Right renal pelvis (tissue), 4 donors: ENCODE measurements at regions not wholly inside any gene's neighbourhood (a gene's known extent, or its start where the extent isn't known, plus 50 kb on each side); places are given as distances from the start of the nearest gene placed in this dataset.

Experiments used
- DNase-seq, 4 donors: peaks; one replicate each; pipeline ENCODE4 v3.0.0-alpha.2; 2013; ENCODE audit warnings: low read depth in 4 of 4, low spot score in 3 of 4, missing footprints in 1 of 4

DNA sequence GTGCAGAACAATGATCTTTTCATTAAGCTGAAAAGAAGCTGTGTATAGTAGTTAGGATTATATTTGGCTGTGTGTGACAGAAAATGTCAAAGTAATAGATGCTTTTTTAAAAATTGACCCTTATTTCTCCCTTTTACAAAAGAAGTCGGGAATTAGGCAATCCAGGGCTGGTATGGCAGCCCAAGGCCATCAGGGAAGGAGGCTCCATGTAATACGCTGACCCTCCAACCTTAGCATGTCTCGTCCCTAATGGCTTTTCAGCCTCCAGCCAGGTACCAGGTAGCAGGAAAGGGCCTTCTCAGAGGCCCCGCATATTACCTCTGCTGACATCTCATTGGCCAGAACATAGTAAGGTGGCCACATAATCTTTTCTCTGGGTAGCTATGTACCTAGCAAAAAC is 79.7 kb downstream of the VCPKMT start:
- no peak for DNase-seq

DNA sequence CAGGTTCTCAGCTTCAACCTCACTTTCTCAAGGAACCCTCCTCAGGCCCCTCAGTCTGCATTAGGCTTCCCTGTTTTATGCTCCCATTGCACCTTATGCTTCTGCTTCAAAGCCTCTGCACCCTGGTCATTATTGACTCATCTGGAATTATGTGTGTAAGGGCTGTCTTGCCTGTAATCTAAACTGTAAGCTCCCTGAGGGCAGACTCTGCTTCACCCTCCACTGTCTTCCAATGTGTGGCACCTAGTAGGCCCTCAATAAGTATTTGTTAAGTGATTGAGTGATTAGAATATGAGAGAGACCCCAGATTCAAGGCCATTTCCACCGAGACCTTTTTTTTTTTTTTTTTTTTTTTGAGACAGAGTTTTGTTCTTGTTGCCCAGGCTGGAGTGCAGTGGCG is 79.1 kb downstream of the VCPKMT start:
- DNase-seq = no peak

DNA sequence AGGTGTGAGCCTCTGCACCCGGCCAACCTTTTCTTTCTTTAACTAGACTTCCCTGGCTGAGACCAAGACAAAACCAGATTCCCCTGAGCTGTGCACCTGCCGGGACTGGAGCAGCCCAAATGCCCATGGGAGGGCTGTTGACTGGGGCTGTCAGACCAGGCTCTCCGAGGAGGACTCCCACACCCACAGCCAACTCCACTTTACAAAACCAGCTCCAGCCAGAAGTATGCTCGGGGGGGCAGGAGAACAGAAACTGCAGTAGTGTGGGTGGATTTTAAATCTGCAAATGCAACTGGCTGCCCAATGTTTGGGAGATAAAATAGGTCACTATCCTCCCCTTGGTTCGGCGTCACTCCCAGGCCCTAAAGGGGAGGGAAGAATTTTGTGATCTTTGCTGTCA is 78.5 kb downstream of the VCPKMT start:
- no peak for DNase-seq

DNA sequence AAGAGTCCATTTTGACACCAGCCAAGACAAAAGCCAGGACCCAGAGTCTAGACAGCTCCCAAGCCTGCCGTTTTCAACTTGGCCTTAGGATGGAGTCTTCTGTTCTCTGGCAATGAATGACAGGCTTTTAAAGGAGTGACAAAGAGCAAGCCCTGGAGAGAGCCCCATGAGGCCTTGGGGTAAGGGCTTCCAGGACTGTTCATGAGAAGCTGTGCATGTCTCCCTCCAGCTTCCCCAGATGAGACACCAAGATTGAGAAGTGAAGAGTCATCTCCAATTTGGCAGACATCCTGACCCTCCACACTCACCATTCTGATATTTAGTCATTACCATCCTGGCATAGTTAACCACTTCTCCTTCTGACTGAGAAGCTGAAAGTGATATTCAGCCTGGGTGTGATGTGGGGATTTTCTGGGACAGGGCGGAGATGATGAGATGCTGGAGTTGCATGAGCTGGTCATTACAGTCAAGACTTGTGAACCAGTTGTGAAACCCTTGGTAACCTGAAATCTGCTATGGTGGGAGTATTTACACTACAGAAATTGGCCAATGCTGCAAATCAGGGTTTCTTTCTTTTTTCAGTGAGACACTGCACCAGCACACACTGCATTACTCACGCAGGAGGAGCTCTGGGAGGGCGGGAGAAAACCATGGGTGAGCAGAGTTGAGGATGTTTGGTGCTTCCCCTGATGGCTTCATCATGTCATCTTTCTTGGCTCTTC is 77.8 kb downstream of the VCPKMT start:
- no peak for DNase-seq

DNA sequence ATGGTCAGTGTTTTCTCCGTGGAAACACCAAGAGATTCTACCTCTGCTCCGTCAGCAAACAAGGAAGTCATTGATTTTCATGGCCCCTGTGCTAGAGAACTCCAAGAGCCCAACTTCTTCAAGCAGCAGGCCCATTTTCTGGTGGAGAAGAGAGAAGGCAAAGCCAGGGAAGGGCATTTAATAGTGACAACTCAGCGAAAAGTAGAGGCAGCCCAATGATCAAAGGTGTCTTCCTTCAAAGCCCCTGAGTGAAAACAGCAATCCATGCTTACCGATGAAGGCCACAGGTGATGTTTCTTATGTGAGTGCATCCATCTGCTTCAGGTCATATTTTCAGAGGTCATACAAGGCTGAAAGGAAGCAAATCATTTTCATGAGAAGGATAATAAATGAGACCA is 77.3 kb downstream of the VCPKMT start:
- no peak for DNase-seq

DNA sequence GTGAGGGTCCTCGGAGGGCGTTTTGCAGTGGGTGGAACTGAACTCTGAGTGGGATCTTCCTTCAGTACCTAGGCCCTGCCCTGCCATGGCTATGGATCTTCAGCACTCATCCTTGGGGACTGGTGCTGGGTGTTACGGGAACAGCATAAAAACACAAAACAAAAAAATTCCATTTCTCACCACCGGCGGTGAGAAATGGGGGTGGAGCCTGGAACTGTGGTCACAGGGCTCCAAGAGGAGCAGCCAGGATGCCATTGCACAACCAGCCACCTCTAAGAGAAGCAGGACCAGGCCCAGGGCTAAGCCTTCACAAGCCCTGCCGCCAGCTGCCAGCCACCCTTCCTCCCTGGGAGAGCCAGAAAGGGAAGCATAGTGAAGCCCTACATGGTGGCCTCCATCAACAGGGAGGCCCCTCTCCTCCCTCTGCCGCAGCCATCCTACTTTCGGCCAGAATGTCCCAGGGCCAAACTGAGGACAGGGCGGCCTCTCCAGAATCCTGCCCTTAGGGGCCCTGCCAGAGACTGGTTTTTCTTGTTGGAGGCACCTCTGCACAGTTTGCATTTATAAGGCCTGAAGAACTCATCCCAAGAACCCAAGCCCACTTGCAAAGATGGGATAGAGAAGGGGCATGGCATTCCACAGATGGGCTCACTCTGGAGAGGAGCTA is 76.5 kb downstream of the VCPKMT start:
- DNase-seq = no peak

DNA sequence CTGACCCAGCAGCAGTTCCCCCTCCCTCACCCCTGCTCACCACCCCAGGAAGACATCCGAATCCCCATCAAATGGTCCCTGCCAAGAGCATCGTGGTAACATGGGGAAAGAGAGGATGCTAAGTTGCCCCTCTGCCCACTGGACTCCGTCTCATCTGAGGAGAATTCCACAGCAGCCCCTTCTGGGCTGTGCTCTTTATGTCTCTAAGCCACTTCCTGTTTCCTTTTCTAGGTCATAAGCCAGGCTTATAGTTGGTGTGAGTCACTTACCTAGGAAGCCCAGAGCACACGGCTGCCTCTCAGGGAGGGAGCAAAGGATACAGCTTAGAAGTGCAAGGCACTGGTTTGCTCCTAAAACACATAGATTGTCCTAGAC is 76.0 kb downstream of the VCPKMT start:
- DNase-seq = no peak

DNA sequence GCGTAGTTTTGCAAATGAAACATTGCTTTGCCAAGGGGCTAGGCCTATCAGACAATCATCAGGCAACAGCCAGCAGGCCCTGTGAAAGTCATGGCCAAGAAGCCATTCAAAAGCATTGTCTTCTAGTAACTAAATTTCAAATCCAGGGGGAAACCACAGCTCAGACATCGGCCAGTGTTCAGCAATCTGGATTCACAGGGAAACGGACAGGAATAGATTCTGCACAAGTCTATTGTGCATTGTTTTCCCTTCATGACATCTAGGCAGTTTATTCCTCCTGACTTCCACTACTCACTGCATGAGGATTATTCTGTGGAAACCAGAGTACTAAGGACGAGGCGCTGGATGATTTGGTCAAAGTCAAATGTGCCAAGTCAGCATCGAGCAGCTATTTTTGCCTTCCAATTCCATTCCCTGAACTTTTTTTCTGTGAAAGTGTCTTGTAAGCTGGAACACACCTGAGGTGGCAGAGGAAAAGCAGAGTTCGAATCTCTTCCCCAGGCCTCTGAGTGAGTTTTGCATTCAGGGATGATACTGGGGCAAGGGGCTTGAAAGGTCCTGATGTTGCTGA is 75.4 kb downstream of the VCPKMT start:
- no peak for DNase-seq

DNA sequence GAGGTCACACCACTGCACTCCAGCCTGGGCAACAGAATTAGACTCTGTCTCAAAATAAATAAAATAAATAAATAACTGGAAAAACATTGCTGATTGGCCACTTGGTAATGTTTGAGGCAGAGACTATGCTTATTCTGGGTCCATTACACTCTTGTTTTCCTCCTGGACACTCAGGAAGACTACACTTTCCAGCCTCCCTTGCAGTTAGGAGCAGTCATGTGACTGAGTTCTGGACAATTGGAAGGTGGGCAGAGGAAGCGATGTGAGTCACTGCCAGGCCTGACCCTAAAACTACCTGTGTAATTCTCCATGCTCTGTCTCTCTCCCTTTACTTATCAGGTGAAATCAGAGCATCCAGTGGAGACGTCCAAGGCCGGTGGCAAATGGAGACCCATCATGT is 74.4 kb downstream of the VCPKMT start:
- no peak for DNase-seq

DNA sequence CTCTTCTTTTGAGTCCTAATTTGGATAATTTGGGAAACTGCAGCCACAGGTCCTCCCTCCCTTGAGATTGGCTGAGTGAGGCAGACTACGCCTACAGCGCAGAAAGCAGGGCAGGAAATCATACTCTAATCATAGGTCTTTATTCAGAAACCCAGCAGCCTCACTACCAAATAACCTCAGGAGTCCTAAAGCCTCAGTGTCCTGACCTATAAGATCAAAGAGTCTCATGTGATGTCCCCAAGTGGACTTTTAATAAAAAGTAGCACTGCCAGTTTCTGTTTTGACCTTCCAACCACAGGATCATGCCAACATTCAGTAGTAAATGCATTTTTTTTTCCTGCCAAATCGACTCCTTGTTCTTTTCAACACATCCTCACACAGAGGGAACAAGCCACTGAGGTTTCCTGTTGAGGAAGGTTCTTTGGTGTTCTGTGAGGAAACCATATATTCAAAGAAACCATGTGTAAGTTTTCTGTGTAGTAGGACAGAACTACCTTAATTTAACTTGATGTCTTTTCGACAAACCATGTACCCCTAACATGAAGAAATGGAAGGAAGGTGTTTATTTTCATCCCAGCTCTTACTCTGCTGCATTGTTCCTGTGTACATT is 72.2 kb downstream of the VCPKMT start:
- no peak for DNase-seq

DNA sequence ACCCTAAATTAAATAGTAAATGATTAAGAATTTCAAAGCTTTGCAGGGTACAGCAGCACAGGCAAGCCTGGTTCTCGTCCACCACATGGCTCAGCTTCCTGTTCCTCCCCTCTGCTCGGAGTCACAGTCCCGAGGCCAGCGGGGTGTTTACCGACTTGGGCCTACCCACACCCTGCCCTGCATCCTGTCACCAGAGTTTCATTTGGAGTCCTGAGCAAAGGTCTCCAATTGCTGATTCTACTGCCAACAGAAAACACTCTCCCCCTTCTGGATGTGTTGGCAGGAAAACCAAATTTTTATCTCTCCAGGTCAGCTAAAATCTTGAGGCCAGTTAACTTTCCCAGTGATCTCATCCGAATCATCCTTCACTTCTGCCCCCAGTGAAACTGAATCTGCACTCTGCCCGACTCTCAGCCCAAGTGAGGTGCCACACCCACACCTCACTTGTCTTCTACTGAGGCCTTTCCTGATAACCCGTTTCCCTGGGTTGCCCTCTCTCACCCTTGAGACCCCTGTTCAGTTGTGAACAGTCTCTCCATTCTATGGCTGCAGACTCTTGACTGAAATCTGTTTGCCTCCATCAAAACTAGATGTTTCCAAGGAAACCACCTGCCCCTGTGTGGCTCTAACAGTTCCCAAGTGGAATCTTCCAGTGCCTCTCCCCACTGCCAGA is 71.2 kb downstream of the VCPKMT start:
- DNase-seq = no peak

DNA sequence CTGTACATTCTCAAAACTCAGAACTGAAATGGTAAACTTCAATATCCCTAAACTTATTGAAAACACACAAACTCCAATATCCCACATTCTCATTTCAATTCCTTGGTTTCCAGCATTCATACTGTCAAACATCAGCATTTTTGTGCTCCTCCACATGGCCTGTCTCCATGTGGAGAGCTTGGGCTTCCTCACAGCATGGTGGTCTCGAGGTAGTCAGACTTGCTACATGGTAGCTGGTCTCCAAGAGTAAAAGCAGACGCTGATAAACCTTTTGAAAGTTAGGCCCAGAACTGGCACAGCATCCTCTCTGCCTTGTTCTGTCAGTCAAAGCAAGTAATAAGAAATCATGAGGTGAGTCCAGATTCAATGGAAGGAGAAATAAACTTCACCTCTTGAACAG is 70.5 kb downstream of the VCPKMT start:
- DNase-seq = no peak

DNA sequence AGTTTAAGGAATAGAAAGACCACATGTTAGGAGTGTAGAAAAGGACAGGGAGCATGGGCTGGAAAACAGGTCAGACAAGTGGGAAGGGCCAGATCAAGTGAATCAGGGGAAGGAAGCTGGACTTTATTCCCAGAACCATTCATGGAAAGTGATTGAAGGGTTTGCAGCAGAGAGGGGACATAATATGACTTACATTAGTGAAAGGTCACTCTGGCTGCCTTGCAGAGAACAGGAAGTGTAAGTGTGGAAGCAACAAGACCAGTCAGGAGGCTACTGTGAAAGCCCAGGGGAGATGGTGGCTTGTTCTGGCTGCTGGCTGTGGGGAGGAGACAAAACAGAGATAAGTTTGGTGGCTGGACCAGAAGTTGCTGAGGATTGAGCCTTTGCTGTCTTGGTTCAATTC is 69.1 kb downstream of the VCPKMT start:
- DNase-seq = no peak

DNA sequence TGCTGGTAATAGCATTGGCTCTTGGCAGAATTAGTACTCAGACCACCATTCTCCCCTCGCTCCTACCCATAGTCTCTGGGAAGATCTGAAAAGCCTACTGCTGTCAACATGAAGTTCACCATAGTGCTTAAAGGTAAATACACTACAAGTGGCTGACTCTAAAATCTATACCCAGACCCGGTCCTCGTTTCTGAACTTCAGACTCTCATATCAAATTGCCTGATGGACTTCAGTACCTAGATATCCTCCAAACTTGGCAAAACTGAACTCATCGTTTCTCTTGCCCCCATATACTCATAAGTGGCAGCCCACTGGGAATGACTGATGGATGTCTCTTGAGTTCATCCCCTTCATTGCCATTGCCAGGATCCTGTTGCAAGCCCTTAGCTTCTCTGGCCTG is 67.3 kb downstream of the VCPKMT start:
- DNase-seq = no peak

DNA sequence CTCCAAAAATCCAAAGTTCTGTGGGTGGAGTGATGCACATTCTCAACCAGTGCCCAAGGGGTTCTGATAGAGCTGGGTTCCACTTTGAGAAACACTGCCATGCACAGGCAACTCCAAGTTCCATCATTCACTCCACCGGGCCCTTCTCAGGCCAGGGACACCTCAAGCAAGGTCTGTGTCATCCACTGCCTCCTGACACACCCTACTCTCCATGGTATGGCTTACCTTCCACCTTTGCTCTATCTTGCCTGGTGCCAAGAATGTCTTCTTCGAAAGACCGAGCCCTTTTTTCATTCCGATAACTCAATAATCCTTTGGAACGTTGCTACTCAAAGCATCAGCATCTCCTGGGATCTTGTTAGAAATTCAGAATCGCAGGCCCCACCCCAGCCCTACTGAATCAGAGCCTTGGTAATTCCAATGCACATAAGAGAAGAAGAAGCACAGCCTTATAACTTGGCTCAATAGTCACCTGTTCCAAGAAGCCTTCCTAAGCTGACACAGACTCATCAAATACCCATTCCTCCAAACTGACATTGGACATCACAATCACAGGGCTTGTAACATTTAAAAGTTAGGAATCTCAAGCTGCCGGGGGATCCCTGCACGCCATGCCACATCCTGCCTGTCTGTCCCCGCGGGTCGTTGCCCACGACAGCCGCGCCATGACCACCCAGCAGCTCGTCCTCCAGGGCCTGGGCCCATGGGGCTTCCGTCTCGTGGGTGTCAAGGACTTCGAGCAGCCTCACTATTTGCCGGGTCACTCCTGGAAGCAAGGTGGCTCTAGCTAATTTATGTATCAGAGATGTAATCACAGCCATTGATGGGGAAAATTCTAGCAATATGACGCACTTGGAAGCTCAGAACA is 66.4 kb downstream of the VCPKMT start:
- DNase-seq = no peak

DNA sequence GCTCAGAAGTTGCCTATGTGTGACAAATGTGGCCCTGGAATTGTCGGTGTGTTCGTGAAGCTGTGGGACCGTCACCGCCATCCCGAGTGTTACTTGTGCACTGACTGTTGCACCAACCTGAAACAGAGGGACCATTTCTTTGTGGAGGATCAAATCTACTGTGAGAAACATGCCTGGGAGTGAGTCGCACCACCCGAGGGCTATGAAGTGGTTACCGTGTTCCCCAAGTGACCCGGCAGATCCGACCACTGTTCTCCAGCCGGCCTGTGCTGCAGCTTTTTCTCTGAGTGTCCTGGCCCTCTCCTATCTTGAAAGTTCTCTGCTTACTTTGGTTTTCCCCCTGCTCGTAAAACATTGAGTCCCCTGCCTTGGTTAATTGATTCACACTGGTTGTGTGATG is 65.3 kb downstream of the VCPKMT start:
- DNase-seq = no peak

DNA sequence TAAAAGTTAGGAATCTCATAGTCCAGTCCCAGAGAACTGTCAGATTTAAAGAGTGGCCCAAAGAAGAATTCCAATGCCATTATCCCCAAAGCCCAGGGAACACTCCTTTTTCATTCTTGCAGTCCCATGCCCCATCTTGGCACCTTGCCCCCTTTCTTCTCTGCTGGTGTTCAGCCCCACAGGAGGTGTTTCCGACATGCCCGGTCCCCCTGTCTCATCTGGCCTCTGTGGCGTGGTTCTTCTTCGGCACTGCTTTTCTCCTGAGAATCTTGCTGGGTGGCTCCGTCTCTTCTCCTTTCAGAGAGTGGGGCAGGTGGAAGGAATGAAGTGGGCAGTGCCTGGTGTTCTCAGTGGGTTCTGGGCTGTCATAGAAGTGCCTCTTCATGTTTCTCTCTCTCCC is 64.7 kb downstream of the VCPKMT start:
- no peak for DNase-seq

DNA sequence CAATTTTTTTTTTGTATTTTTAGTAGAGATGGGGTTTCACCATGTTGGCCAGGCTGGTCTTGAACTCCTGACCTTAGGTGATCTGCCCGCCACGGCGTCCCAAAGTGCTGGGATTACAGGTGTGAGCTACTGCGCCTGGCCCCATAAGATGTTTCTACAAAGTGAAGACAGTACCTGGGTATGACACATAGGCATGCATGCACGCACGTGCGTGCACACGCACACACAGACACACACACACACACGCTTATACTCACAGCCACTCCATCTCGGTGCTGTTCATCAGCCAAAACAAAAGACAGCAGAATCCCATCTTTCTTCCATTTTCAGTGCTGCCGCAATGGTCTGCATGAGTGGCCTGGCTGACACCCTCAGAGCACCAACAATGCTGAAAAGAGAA is 63.9 kb downstream of the VCPKMT start:
- no peak for DNase-seq

DNA sequence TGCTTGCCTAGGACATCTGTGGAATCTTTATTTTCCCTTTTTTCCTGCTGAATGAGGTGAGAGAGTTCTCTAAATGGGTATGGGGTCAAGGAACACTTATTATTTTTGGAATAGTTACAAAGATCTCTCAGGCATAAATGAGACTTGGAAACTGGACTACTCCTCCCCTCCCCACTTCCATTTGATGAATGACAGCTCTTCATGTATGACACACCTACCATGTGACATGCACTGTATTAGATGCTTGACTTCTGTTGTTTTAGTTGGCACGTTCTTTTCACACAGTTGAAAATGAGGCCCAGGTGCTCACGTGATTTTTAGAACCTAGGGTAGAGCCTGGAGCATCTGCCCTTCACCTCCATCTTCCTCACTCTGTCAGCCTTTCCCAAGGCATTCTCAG is 62.4 kb downstream of the VCPKMT start:
- DNase-seq = no peak

DNA sequence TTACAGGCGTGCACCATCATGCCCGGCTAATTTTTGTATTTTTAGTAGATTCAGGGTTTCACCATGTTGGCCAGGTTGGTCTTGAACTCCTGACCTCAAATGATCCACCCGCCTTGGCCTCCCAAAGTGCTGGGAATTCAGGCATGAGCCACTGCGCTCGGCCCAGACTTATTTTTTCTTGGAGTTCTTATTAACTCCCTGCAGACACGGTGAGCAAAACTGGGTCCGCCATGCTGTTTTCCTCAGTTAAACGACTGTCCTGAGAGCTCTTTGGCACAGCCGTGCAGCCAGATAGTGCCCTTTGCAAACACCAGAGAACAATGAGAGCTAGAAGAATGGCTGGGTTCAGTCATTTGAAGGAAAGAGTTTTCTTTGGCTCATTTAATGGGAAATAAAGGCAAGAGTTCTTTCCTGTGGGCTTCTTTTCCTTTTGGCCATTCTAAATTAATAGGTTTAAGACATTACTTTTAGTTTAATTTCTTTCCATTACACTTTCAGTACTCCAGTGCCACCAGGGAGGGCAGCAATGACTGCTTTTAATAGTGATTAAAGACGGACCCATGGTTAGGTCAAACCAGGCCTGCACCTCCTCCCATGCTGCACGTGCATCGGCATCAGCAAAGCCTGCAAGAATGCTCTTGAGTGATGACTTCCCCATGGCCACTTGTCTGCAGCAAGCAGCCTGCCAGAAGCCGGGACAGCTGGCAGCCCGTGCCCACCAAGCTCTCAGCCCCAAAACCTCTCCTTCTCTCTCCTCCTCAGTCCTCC is 60.7 kb downstream of the VCPKMT start:
- DNase-seq = no peak
